ENCODE measurements at regions not wholly inside any gene's neighbourhood (a gene's known extent, or its start where the extent isn't known, plus 50 kb on each side); places are given as distances from the start of the nearest gene placed in this dataset.

DNA sequence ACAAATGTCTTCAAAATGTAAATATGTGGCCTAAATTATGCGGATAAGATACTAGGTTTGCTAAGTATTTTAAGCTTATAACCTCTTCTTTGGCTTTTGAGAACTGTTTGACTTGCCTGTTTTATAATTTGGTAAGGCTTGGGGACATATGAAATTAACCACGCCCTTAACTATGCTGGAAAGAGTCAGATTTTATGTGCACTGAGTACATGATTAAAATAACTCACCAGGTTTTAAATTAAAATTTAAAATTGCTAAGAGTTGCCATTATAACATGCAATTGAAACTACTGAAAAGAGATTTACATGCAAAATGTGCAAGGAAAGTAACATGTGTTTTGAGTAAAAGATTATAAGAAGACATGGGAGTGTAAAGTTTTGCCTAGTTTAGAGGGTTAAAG is 141.9 kb downstream of the WDR11 start:
- ChIA-PET RAD21 (ENCODE audit: low non-redundant PET in 1 of 2, low total read pairs in 2 of 2, uncharacterized antibody in 2 of 2, unreplicated experiment in 2 of 2) (no interaction called here), CTCF (interaction anchor here (0.7 to 1.5 kb wide), 4 partner anchors 8 to 667 kb away, joined by 3 to 6 read pairs (median 3); no protein-coding TSS in a partner anchor), POLR2A (no interaction called here)
- Histone ChIP-seq H3K79me2 (ENCODE audit: insufficient read depth, low read length) (no peaks in the 10 kb centered on the region), H3K4me2 (ENCODE audit: low read length) (no peak overlapping the region), H3K4me1 (ENCODE audit: control insufficient read depth in 1 of 2, insufficient read depth in 2 of 2, low read length in 2 of 2) (no peaks in the 10 kb centered on the region), H4K20me1 (ENCODE audit: insufficient read depth) (no peaks in the 10 kb centered on the region), H3K27ac (ENCODE audit: low read depth, low read length) (no peak overlapping the region), H3K9me3 (ENCODE audit: control insufficient read depth in 1 of 2, insufficient read depth in 1 of 2, low read depth in 1 of 2, low read length in 2 of 2) (peaks cover 12 to 21% of the 10 kb centered on the region in 2 experiments; a peak in 2 of 4 replicates), H3K4me3 (replicated peaks in 1 of 2; ENCODE audit: low read depth in 1 of 2, low read length in 2 of 2) (no peak overlapping the region), H3K36me3 (ENCODE audit: control insufficient read depth in 1 of 2, insufficient read depth in 2 of 2, low read length in 2 of 2) (no peaks in the 10 kb centered on the region), H3K9me2 (ENCODE audit: insufficient read depth) (no peaks in the 10 kb centered on the region), H3K27me3 (ENCODE audit: insufficient read depth, low read length) (no peaks in the 10 kb centered on the region), H2AFZ (ENCODE audit: low read depth, low read length, poor library complexity, severe bottlenecking) (no peak overlapping the region), H3K9ac (ENCODE audit: low read length) (no peak overlapping the region)
- no TSS peak for BruUV-seq (replicated peaks)
- TF ChIP-seq REST (IDR thresholded peaks at IDR 0.05; ENCODE audit: low read depth) (no peak), FOSL1 (IDR thresholded peaks at IDR 0.05; ENCODE audit: low read depth) (no peak)
- DNase-seq (ENCODE audit: low read depth, low spot score) (no peak), ATAC-seq (no peak)
- intact Hi-C loops (cut with micrococcal nuclease), result no loop called here

- intact Hi-C loops (cut with micrococcal nuclease), result no loop called here
- no peak overlapping the region for H3K4me3 ChIP-seq (replicated peaks in 1 of 2; ENCODE audit: low read depth in 1 of 2, low read length in 2 of 2)
- no TSS peak for BruUV-seq (replicated peaks)
- ChIA-PET CTCF (no interaction called here), RAD21 (ENCODE audit: low non-redundant PET in 1 of 2, low total read pairs in 2 of 2, uncharacterized antibody in 2 of 2, unreplicated experiment in 2 of 2) (no interaction called here), POLR2A (no interaction called here)
- no peaks in the 10 kb centered on the region for H3K9me2 ChIP-seq (ENCODE audit: insufficient read depth)
- TF ChIP-seq, protein P1, sequence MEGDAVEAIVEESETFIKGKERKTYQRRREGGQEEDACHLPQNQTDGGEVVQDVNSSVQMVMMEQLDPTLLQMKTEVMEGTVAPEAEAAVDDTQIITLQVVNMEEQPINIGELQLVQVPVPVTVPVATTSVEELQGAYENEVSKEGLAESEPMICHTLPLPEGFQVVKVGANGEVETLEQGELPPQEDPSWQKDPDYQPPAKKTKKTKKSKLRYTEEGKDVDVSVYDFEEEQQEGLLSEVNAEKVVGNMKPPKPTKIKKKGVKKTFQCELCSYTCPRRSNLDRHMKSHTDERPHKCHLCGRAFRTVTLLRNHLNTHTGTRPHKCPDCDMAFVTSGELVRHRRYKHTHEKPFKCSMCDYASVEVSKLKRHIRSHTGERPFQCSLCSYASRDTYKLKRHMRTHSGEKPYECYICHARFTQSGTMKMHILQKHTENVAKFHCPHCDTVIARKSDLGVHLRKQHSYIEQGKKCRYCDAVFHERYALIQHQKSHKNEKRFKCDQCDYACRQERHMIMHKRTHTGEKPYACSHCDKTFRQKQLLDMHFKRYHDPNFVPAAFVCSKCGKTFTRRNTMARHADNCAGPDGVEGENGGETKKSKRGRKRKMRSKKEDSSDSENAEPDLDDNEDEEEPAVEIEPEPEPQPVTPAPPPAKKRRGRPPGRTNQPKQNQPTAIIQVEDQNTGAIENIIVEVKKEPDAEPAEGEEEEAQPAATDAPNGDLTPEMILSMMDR (IDR thresholded peaks at IDR 0.05 in 2 of 3, conservative IDR thresholded peaks at IDR 0.05 in 1 of 3; ENCODE audit: borderline replicate concordance in 1 of 3, insufficient read depth in 1 of 3, low read depth in 2 of 3, low read length in 2 of 3), result peak in 2 of 3 experiments; percentile 32 to 47; a peak in 3 of 6 replicates
- TF ChIP-seq ATF3 (IDR thresholded peaks at IDR 0.05) (no peak), SRF (IDR thresholded peaks at IDR 0.05; ENCODE audit: low read depth) (no peak)
- DNase-seq (ENCODE audit: low read depth, low spot score) (no peak), ATAC-seq (peak; percentile 64)
- H3K79me2 ChIP-seq (ENCODE audit: insufficient read depth, low read length), result no peaks in the 10 kb centered on the region
- H3K9ac ChIP-seq (ENCODE audit: low read length), result no peak overlapping the region
- H3K9me3 ChIP-seq (ENCODE audit: control insufficient read depth in 1 of 2, insufficient read depth in 1 of 2, low read depth in 1 of 2, low read length in 2 of 2), result peaks cover 1 to 11% of the 10 kb centered on the region in 2 experiments; a peak in 2 of 4 replicates
- no peak overlapping the region for H2AFZ ChIP-seq (ENCODE audit: low read depth, low read length, poor library complexity, severe bottlenecking)
- H3K4me1 ChIP-seq (ENCODE audit: control insufficient read depth in 1 of 2, insufficient read depth in 2 of 2, low read length in 2 of 2), result no peaks in the 10 kb centered on the region
- no peaks in the 10 kb centered on the region for H3K36me3 ChIP-seq (ENCODE audit: control insufficient read depth in 1 of 2, insufficient read depth in 2 of 2, low read length in 2 of 2)
- no peak overlapping the region for H3K4me2 ChIP-seq (ENCODE audit: low read length)
- no peaks in the 10 kb centered on the region for H3K27me3 ChIP-seq (ENCODE audit: insufficient read depth, low read length)
- no peaks in the 10 kb centered on the region for H4K20me1 ChIP-seq (ENCODE audit: insufficient read depth)
- no peak overlapping the region for H3K27ac ChIP-seq (ENCODE audit: low read depth, low read length)
These were observed 144.6 kb downstream of the WDR11 start for GRCh38 chr10:120995768-120996167.
